SK-N-MC (cell line): ENCODE measurements at regions not wholly inside any gene's neighbourhood (a gene's known extent, or its start where the extent isn't known, plus 50 kb on each side); places are given as distances from the start of the nearest gene placed in this dataset.

Experiments used
- EZH2 ChIP-seq: fragments of 200-600 bp; sonication (generic); IDR thresholded peaks from one replicate; pipeline ENCODE4 v1.6.1; 2017; ENCODE audit warnings: antibody characterized with exemption
- POLR2AphosphoS5 ChIP-seq: IDR thresholded peaks from 2 replicates; pipeline ENCODE4 v1.6.1; 2012; ENCODE audit warnings: mild to moderate bottlenecking, low read depth, low read length, borderline replicate concordance

- TF ChIP-seq POLR2AphosphoS5 = no peak
- no peak for TF ChIP-seq EZH2
These were observed 81.7 kb upstream of the PIAS1 start for GRCh38 chr15:67972377-67972776.
